Fibroblast of pulmonary artery (primary cell): ENCODE measurements at regions not wholly inside any gene's neighbourhood (a gene's known extent, or its start where the extent isn't known, plus 50 kb on each side); places are given as distances from the start of the nearest gene placed in this dataset.

ENCODE experiments used
- DNase-seq: peaks from one replicate; pipeline ENCODE4 v3.0.0-alpha.2; 2010; ENCODE audit warnings: low read depth
- H3K4me3 ChIP-seq: replicated peaks from 2 replicates; pipeline ENCODE4 v1.5.1; 2011; ENCODE audit warnings: low read depth, mild to moderate bottlenecking, control low read depth, low read length, moderate library complexity
- TF ChIP-seq, protein P1 (sequence below): IDR thresholded peaks from 2 replicates; pipeline ENCODE4 v1.5.1; 2011; ENCODE audit warnings: mild to moderate bottlenecking, control low read depth, low read length, inconsistent platforms; ENCODE audit errors: missing control alignments

DNA sequence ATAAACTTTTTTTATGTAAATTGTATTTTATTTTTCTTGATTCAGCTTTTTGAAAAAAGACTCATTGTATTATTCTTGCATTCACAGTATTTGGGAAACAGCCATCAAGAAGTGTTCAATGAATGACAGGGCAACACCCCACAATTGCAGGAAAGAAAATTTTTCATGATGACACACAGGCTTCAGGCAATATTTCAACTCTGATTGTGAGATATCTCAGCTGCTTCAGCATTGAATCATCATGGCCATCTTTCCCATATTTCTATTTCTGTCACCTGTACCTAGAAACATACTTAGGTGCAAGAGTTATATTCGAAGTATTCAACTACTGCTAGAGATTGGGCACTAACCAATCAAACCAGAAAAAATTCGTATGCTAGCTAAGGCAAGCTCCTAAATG lies 446.0 kb downstream of the ISL1 start:
- H3K4me3 ChIP-seq = no peak overlapping the region
- no peak for DNase-seq
- TF ChIP-seq, protein P1, sequence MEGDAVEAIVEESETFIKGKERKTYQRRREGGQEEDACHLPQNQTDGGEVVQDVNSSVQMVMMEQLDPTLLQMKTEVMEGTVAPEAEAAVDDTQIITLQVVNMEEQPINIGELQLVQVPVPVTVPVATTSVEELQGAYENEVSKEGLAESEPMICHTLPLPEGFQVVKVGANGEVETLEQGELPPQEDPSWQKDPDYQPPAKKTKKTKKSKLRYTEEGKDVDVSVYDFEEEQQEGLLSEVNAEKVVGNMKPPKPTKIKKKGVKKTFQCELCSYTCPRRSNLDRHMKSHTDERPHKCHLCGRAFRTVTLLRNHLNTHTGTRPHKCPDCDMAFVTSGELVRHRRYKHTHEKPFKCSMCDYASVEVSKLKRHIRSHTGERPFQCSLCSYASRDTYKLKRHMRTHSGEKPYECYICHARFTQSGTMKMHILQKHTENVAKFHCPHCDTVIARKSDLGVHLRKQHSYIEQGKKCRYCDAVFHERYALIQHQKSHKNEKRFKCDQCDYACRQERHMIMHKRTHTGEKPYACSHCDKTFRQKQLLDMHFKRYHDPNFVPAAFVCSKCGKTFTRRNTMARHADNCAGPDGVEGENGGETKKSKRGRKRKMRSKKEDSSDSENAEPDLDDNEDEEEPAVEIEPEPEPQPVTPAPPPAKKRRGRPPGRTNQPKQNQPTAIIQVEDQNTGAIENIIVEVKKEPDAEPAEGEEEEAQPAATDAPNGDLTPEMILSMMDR = no peak

DNA sequence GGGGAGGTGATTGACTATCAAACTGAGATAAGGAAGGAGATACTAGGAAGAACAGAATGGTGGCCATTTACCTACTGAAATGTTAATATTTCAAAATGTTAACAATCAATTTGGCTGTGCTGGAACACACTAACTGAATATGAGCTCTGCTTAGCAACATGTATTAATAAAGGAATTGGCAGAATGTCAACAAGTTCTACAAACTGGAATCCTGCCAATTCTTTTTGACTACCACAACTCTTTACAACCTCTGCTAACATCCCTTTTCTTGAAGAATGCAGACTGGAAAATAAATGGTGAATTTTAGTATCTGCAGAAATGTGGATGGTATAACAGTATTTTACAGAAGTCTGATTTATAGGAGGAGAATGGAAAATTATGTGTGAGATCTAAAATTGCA lies 446.4 kb downstream of the ISL1 start:
- no peak overlapping the region for H3K4me3 ChIP-seq
- DNase-seq = no peak
- TF ChIP-seq, protein P1 = no peak

DNA sequence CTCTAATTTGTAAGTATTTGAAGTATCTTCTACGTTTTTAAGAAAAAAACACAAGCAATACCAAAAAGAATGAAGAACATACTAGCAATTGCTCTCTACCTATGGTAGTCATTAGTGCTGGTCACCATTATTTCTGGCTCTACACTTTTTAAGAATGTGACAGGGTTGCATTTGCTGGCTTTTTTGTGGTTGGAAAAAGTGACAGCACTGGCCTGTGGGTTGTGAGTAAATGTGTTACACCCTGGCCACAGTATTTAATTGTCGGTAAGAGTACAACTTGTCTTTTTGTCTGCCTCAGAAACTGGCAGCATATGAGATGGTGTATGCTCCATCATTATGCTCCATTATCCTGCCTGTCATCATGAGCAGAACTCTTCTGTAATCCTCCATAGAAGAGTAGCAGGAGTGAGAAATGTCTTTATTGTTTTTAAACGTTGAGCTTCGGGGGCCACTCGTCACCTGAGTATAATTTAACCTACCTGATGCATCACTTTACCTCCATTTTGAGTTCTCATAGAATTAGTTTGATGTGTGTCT lies 449.8 kb downstream of the ISL1 start:
- H3K4me3 ChIP-seq = no peak overlapping the region
- DNase-seq = no peak
- TF ChIP-seq, protein P1 = no peak

DNA sequence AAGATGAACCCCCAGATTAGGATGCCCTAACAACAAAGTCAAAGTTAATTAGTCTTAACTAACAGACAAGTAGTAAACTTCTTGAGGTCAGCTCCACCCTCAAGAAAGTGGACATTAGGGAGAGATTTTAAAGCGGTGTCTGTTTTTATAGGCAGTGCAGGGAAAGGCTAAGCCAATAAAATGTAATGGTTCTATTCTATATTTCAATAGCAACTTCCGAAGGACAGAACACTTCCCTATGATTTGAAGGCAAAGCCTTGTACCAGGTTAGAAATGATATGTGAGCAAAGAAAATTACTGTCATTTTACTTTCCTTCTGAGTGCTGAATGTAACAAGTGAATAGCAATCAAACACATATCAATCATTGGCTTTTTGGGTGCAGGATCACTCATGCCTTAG lies 455.2 kb downstream of the ISL1 start:
- TF ChIP-seq, protein P1 = no peak
- no peak for DNase-seq
- H3K4me3 ChIP-seq = no peak overlapping the region

DNA sequence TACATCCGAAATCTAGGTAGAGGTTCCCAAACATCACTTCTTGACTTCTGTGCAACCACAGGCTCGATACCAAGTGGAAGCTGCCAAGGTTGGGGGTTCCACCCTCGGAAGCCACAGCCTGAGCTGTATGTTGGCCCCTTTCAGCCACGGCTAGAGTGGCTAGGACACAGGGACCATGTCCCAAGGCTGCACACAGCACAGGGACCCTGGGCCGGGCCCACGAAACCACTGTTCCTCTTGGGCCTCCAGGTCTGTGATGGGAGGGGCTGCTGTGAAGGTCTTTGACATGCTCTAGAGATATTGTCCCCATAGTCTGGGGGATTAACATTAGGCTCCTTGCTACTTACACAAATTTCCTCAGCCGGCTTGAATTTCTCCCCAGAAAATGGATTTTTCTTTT lies 460.6 kb downstream of the ISL1 start:
- DNase-seq = no peak
- H3K4me3 ChIP-seq = no peak overlapping the region
- TF ChIP-seq, protein P1 = no peak

DNA sequence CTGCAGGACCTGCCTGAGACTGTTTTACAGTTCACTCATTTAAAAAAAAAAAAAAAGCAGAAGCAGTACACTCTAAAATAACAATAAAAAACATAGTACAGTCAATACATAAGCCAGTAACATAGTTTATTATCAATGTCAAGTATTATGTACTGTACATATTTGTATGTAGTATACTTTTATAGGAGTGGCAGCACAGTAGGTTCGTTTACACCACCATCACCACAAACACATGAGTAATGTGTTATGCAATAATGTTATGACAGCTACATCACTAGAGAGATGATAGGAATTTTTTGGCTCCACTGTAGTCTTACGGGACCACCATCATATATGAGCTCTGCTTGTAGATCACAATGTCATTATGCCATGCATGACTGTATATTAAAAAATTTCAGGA lies 462.8 kb downstream of the ISL1 start:
- no peak overlapping the region for H3K4me3 ChIP-seq
- no peak for DNase-seq
- TF ChIP-seq, protein P1 = no peak

DNA sequence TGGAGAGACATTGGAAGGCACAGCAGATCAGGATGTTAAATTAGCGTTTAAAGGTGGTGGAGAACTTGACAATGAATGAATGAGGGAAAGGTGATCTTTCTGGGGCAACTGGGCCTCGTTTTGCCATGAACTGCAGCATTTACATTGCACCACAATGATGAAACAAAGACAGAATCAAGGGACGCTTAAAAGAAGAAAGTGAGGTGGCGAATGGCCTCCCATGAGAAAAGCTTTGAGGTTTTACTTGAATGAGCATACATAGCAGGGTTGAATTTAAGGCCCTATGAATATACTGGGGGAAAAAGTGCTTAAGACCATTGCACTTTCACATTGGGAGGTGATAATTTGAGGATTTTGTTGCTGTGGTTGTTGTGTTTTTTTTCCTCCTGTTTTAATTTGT lies 476.4 kb downstream of the ISL1 start:
- TF ChIP-seq, protein P1 = no peak
- DNase-seq = no peak
- H3K4me3 ChIP-seq = no peak overlapping the region
